ENCODE measurements at regions not wholly inside any gene's neighbourhood (a gene's known extent, or its start where the extent isn't known, plus 50 kb on each side); places are given as distances from the start of the nearest gene placed in this dataset.

GRCh38 chr7:109073543-109073942 lies 503.9 kb downstream of the DNAJB9 start:
- Histone ChIP-seq H3K4me1 (ENCODE audit: insufficient read depth, insufficient read length) (no peaks in the 10 kb centered on the region), H3K9me3 (ENCODE audit: insufficient read depth, low read length) (no peaks in the 10 kb centered on the region), H3K27me3 (ENCODE audit: insufficient read depth, insufficient read length) (no peaks in the 10 kb centered on the region), H3K36me3 (ENCODE audit: insufficient read depth, insufficient read length, low read length) (no peaks in the 10 kb centered on the region), H3K9ac (ENCODE audit: insufficient read length, low read depth) (no peak overlapping the region), H3K4me3 (ENCODE audit: insufficient read length, low read depth) (no peak overlapping the region)
- no peak for DNase-seq (ENCODE audit: low read depth, low spot score)
- TF ChIP-seq YY1 (IDR thresholded peaks at IDR 0.05; ENCODE audit: insufficient read depth, insufficient read length) (no peak), SUZ12 (IDR thresholded peaks at IDR 0.05; ENCODE audit: extremely low read depth, insufficient read depth, insufficient read length) (no peak), ZNF274 (IDR thresholded peaks at IDR 0.05; ENCODE audit: low read depth, low read length) (no peak)

- no peak for DNase-seq (ENCODE audit: low read depth, low spot score)
- Histone ChIP-seq H3K27me3 (ENCODE audit: insufficient read depth, insufficient read length) (no peaks in the 10 kb centered on the region), H3K9ac (ENCODE audit: insufficient read length, low read depth) (no peak overlapping the region), H3K9me3 (ENCODE audit: insufficient read depth, low read length) (no peaks in the 10 kb centered on the region), H3K36me3 (ENCODE audit: insufficient read depth, insufficient read length, low read length) (no peaks in the 10 kb centered on the region), H3K4me1 (ENCODE audit: insufficient read depth, insufficient read length) (no peaks in the 10 kb centered on the region), H3K4me3 (ENCODE audit: insufficient read length, low read depth) (no peak overlapping the region)
- TF ChIP-seq YY1 (IDR thresholded peaks at IDR 0.05; ENCODE audit: insufficient read depth, insufficient read length) (no peak), ZNF274 (IDR thresholded peaks at IDR 0.05; ENCODE audit: low read depth, low read length) (no peak), SUZ12 (IDR thresholded peaks at IDR 0.05; ENCODE audit: extremely low read depth, insufficient read depth, insufficient read length) (no peak)
Measured at GRCh38 chr7:109076396-109076972, 506.8 kb downstream of the DNAJB9 start.

- TF ChIP-seq SUZ12 (IDR thresholded peaks at IDR 0.05; ENCODE audit: extremely low read depth, insufficient read depth, insufficient read length) (no peak), ZNF274 (IDR thresholded peaks at IDR 0.05; ENCODE audit: low read depth, low read length) (no peak), YY1 (IDR thresholded peaks at IDR 0.05; ENCODE audit: insufficient read depth, insufficient read length) (no peak)
- DNase-seq (ENCODE audit: low read depth, low spot score) = no peak
Measured at GRCh38 chr7:109091042-109091441, 521.4 kb downstream of the DNAJB9 start.

GRCh38 chr7:109092268-109092667 lies 522.6 kb downstream of the DNAJB9 start:
- Histone ChIP-seq H3K36me3 (ENCODE audit: insufficient read depth, insufficient read length, low read length) (no peaks in the 10 kb centered on the region), H3K4me1 (ENCODE audit: insufficient read depth, insufficient read length) (no peaks in the 10 kb centered on the region), H3K4me3 (ENCODE audit: insufficient read length, low read depth) (no peak overlapping the region), H3K9me3 (ENCODE audit: insufficient read depth, low read length) (no peaks in the 10 kb centered on the region), H3K27me3 (ENCODE audit: insufficient read depth, insufficient read length) (no peaks in the 10 kb centered on the region), H3K9ac (ENCODE audit: insufficient read length, low read depth) (no peak overlapping the region)
- no peak for DNase-seq (ENCODE audit: low read depth, low spot score)
- no peak for TF ChIP-seq SUZ12 (IDR thresholded peaks at IDR 0.05; ENCODE audit: extremely low read depth, insufficient read depth, insufficient read length)
- TF ChIP-seq ZNF274 (IDR thresholded peaks at IDR 0.05; ENCODE audit: low read depth, low read length) = no peak
- no peak for TF ChIP-seq YY1 (IDR thresholded peaks at IDR 0.05; ENCODE audit: insufficient read depth, insufficient read length)

More at GRCh38 chr7:109091042-109091441, 521.4 kb downstream of the DNAJB9 start:
- no peaks in the 10 kb centered on the region for H3K27me3 ChIP-seq (ENCODE audit: insufficient read depth, insufficient read length)
- H3K4me3 ChIP-seq (ENCODE audit: insufficient read length, low read depth) = no peak overlapping the region
- H3K9me3 ChIP-seq (ENCODE audit: insufficient read depth, low read length) = no peaks in the 10 kb centered on the region
- no peaks in the 10 kb centered on the region for H3K4me1 ChIP-seq (ENCODE audit: insufficient read depth, insufficient read length)
- H3K9ac ChIP-seq (ENCODE audit: insufficient read length, low read depth) = no peak overlapping the region
- no peaks in the 10 kb centered on the region for H3K36me3 ChIP-seq (ENCODE audit: insufficient read depth, insufficient read length, low read length)

GRCh38 chr7:109101332-109101731 lies 531.7 kb downstream of the DNAJB9 start:
- H3K4me3 ChIP-seq (ENCODE audit: insufficient read length, low read depth) = no peak overlapping the region
- H3K4me1 ChIP-seq (ENCODE audit: insufficient read depth, insufficient read length) = no peaks in the 10 kb centered on the region
- TF ChIP-seq SUZ12 (IDR thresholded peaks at IDR 0.05; ENCODE audit: extremely low read depth, insufficient read depth, insufficient read length) = no peak
- no peak for TF ChIP-seq ZNF274 (IDR thresholded peaks at IDR 0.05; ENCODE audit: low read depth, low read length)
- no peak for TF ChIP-seq YY1 (IDR thresholded peaks at IDR 0.05; ENCODE audit: insufficient read depth, insufficient read length)
- H3K36me3 ChIP-seq (ENCODE audit: insufficient read depth, insufficient read length, low read length) = no peaks in the 10 kb centered on the region
- H3K27me3 ChIP-seq (ENCODE audit: insufficient read depth, insufficient read length) = no peaks in the 10 kb centered on the region
- DNase-seq (ENCODE audit: low read depth, low spot score) = no peak
- H3K9ac ChIP-seq (ENCODE audit: insufficient read length, low read depth) = no peak overlapping the region
- no peaks in the 10 kb centered on the region for H3K9me3 ChIP-seq (ENCODE audit: insufficient read depth, low read length)

- no peak for TF ChIP-seq SUZ12 (IDR thresholded peaks at IDR 0.05; ENCODE audit: extremely low read depth, insufficient read depth, insufficient read length)
- DNase-seq (ENCODE audit: low read depth, low spot score) = no peak
- H3K9me3 ChIP-seq (ENCODE audit: insufficient read depth, low read length) = no peaks in the 10 kb centered on the region
- no peak overlapping the region for H3K4me3 ChIP-seq (ENCODE audit: insufficient read length, low read depth)
- no peaks in the 10 kb centered on the region for H3K27me3 ChIP-seq (ENCODE audit: insufficient read depth, insufficient read length)
- H3K36me3 ChIP-seq (ENCODE audit: insufficient read depth, insufficient read length, low read length) = no peaks in the 10 kb centered on the region
- H3K9ac ChIP-seq (ENCODE audit: insufficient read length, low read depth) = no peak overlapping the region
- no peaks in the 10 kb centered on the region for H3K4me1 ChIP-seq (ENCODE audit: insufficient read depth, insufficient read length)
Measured at GRCh38 chr7:109109558-109109957, 539.9 kb downstream of the DNAJB9 start.

- DNase-seq (ENCODE audit: low read depth, low spot score) = no peak
- H3K9ac ChIP-seq (ENCODE audit: insufficient read length, low read depth) = no peak overlapping the region
- TF ChIP-seq SUZ12 (IDR thresholded peaks at IDR 0.05; ENCODE audit: extremely low read depth, insufficient read depth, insufficient read length) (no peak), ZNF274 (IDR thresholded peaks at IDR 0.05; ENCODE audit: low read depth, low read length) (no peak), YY1 (IDR thresholded peaks at IDR 0.05; ENCODE audit: insufficient read depth, insufficient read length) (no peak)
- no peaks in the 10 kb centered on the region for H3K36me3 ChIP-seq (ENCODE audit: insufficient read depth, insufficient read length, low read length)
- no peaks in the 10 kb centered on the region for H3K9me3 ChIP-seq (ENCODE audit: insufficient read depth, low read length)
- H3K4me1 ChIP-seq (ENCODE audit: insufficient read depth, insufficient read length) = no peaks in the 10 kb centered on the region
- no peak overlapping the region for H3K4me3 ChIP-seq (ENCODE audit: insufficient read length, low read depth)
- H3K27me3 ChIP-seq (ENCODE audit: insufficient read depth, insufficient read length) = no peaks in the 10 kb centered on the region
Measured at GRCh38 chr7:109111086-109111485, 541.4 kb downstream of the DNAJB9 start.
